Right forelimb (tissue), 1 donor: ENCODE measurements at regions not wholly inside any gene's neighbourhood (a gene's known extent, or its start where the extent isn't known, plus 50 kb on each side); places are given as distances from the start of the nearest gene placed in this dataset.

ENCODE experiments used
- DNase-seq: peaks from one replicate; pipeline ENCODE4 v3.0.0-alpha.2; 2018

- DNase-seq: no peak
Observed at GRCh38 chr15:54719325-54719724, 477.4 kb downstream of the RSL24D1 start.

GRCh38 chr15:54707805-54708752 lies 488.7 kb downstream of the RSL24D1 start:
- DNase-seq: no peak

GRCh38 chr15:54687628-54688027 lies 509.1 kb downstream of the RSL24D1 start:
- no peak for DNase-seq
